ENCODE measurements at regions not wholly inside any gene's neighbourhood (a gene's known extent, or its start where the extent isn't known, plus 50 kb on each side); places are given as distances from the start of the nearest gene placed in this dataset.

- H3K36me3 Mint-ChIP-seq = no peaks in the 10 kb centered on the region
- no peaks in the 10 kb centered on the region for H3K4me1 Mint-ChIP-seq
- no peak overlapping the region for H3K4me3 Mint-ChIP-seq
- Histone ChIP-seq H3K9me3 (ENCODE audit: control insufficient read depth, insufficient read depth, low read length) (peaks cover 4% of the 10 kb centered on the region), H3K4me3 (ENCODE audit: low read length) (no peak overlapping the region), H3K27me3 (ENCODE audit: control insufficient read depth, insufficient read depth, low read length) (no peaks in the 10 kb centered on the region), H3K36me3 (ENCODE audit: control insufficient read depth, insufficient read depth, low read length) (no peaks in the 10 kb centered on the region), H3K4me1 (ENCODE audit: control insufficient read depth, insufficient read depth, low read length) (no peaks in the 10 kb centered on the region), H3K27ac (ENCODE audit: low read length) (no peak overlapping the region)
- WGBS (ENCODE audit: insufficient coverage) = 83% methylated on average over 4 of the region's 4 CpGs
- no peaks in the 10 kb centered on the region for H3K27me3 Mint-ChIP-seq (ENCODE audit: low read depth in 2 of 2)
- no peak for DNase-seq
- H3K9me3 Mint-ChIP-seq = peaks cover 5 to 8% of the 10 kb centered on the region in 2 donors
- intact Hi-C loops (cut with micrococcal nuclease) = no loop called here
- no peak for ATAC-seq
- no peak overlapping the region for H3K27ac Mint-ChIP-seq
- no peak for TF ChIP-seq CTCF (IDR thresholded peaks at IDR 0.05)
Measured at GRCh38 chr7:119415682-119416081, 857.3 kb upstream of the KCND2 start.

GRCh38 chr7:119421657-119422056, 851.3 kb upstream of the KCND2 start:
- no peak for TF ChIP-seq CTCF (IDR thresholded peaks at IDR 0.05)
- 92% methylated on average over 1 of the region's 1 CpG for WGBS (ENCODE audit: insufficient coverage)
- ATAC-seq (no peak), DNase-seq (no peak)
- no peaks in the 10 kb centered on the region for H3K27me3 Mint-ChIP-seq (ENCODE audit: low read depth in 2 of 2)
- H3K36me3 ChIP-seq (ENCODE audit: control insufficient read depth, insufficient read depth, low read length) = no peaks in the 10 kb centered on the region
- H3K4me3 Mint-ChIP-seq = no peak overlapping the region
- no peaks in the 10 kb centered on the region for H3K4me1 ChIP-seq (ENCODE audit: control insufficient read depth, insufficient read depth, low read length)
- no peak overlapping the region for H3K4me3 ChIP-seq (ENCODE audit: low read length)
- H3K9me3 Mint-ChIP-seq = peaks cover 14 to 26% of the 10 kb centered on the region in 2 donors
- H3K27ac ChIP-seq (ENCODE audit: low read length) = no peak overlapping the region
- no peaks in the 10 kb centered on the region for H3K27me3 ChIP-seq (ENCODE audit: control insufficient read depth, insufficient read depth, low read length)
- intact Hi-C loops (cut with micrococcal nuclease) = no loop called here
- H3K27ac Mint-ChIP-seq = no peak overlapping the region
- peaks cover 4% of the 10 kb centered on the region for H3K9me3 ChIP-seq (ENCODE audit: control insufficient read depth, insufficient read depth, low read length)
- H3K36me3 Mint-ChIP-seq = no peaks in the 10 kb centered on the region
- H3K4me1 Mint-ChIP-seq = no peaks in the 10 kb centered on the region

- no CpG with 5 or more reads among the region's 2 CpGs for WGBS (ENCODE audit: insufficient coverage)
- Histone ChIP-seq H3K4me1 (ENCODE audit: control insufficient read depth, insufficient read depth, low read length) (no peaks in the 10 kb centered on the region), H3K36me3 (ENCODE audit: control insufficient read depth, insufficient read depth, low read length) (no peaks in the 10 kb centered on the region), H3K4me3 (ENCODE audit: low read length) (no peak overlapping the region), H3K9me3 (ENCODE audit: control insufficient read depth, insufficient read depth, low read length) (peaks cover 4% of the 10 kb centered on the region), H3K27me3 (ENCODE audit: control insufficient read depth, insufficient read depth, low read length) (no peaks in the 10 kb centered on the region), H3K27ac (ENCODE audit: low read length) (no peak overlapping the region)
- intact Hi-C loops (cut with micrococcal nuclease) = no loop called here
- Mint-ChIP-seq H3K27ac (no peak overlapping the region), H3K9me3 (peaks cover 16 to 18% of the 10 kb centered on the region in 2 donors), H3K27me3 (ENCODE audit: low read depth in 2 of 2) (no peaks in the 10 kb centered on the region), H3K36me3 (peaks cover 7% of the 10 kb centered on the region), H3K4me3 (no peak overlapping the region), H3K4me1 (no peaks in the 10 kb centered on the region)
- TF ChIP-seq CTCF (IDR thresholded peaks at IDR 0.05) = no peak
- DNase-seq (no peak), ATAC-seq (no peak)
Measured at GRCh38 chr7:119436882-119437281, 836.1 kb upstream of the KCND2 start.

GRCh38 chr7:119438315-119438714, 834.7 kb upstream of the KCND2 start:
- Mint-ChIP-seq H3K9me3 (peaks cover 12 to 13% of the 10 kb centered on the region in 2 donors), H3K27ac (no peak overlapping the region), H3K27me3 (ENCODE audit: low read depth in 2 of 2) (no peaks in the 10 kb centered on the region), H3K4me1 (no peaks in the 10 kb centered on the region), H3K36me3 (peaks cover 6% of the 10 kb centered on the region), H3K4me3 (no peak overlapping the region)
- Histone ChIP-seq H3K27me3 (ENCODE audit: control insufficient read depth, insufficient read depth, low read length) (no peaks in the 10 kb centered on the region), H3K4me1 (ENCODE audit: control insufficient read depth, insufficient read depth, low read length) (no peaks in the 10 kb centered on the region), H3K27ac (ENCODE audit: low read length) (no peak overlapping the region), H3K9me3 (ENCODE audit: control insufficient read depth, insufficient read depth, low read length) (peaks cover 4% of the 10 kb centered on the region), H3K4me3 (ENCODE audit: low read length) (no peak overlapping the region), H3K36me3 (ENCODE audit: control insufficient read depth, insufficient read depth, low read length) (no peaks in the 10 kb centered on the region)
- no peak for DNase-seq
- no peak for TF ChIP-seq CTCF (IDR thresholded peaks at IDR 0.05)
- WGBS (ENCODE audit: insufficient coverage) = 10% methylated on average over 1 of the region's 1 CpG
- no peak for ATAC-seq
- intact Hi-C loops (cut with micrococcal nuclease) = no loop called here

All from natural killer cell (primary cell).